NCI-H1048 (cell line): ENCODE measurements at regions not wholly inside any gene's neighbourhood (a gene's known extent, or its start where the extent isn't known, plus 50 kb on each side); places are given as distances from the start of the nearest gene placed in this dataset.
"Not testable (repeated sequence)": the region's sequence is repeated elsewhere in the genome, so short reads cannot be mapped to it uniquely, and the experiment has no call there.

Source experiments
- DNase-seq: peaks from one replicate; lab custom pipeline; 2025; lab: John Stamatoyannopoulos, UW

- DNase-seq, result no peak
Observed at GRCh38 chr5:52017567-52017966, 634.3 kb downstream of the ISL1 start.

- DNase-seq, result no peak
Observed at GRCh38 chr5:52024359-52024758, 641.1 kb downstream of the ISL1 start.

DNA sequence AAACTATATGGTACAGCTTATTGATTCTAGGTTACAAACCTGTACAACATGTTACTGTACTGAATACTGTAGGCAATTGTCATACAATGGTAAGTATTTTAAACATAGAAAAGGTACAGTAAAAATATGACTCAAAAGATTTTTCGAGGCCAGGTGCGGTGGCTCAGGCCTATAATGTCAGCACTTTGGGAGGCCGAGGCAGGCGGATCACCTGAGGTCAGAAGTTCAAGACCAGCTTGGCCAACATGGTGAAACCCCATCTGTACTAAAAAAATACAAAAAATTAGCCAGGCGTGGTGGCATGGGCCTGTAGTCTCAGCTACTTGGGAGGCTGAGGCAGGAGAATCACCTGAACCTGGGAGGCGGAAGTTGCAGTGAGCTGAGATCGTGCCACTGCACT lies 646.6 kb downstream of the ISL1 start:
- DNase-seq, result not testable (repeated sequence)

GRCh38 chr5:52041842-52042241 lies 658.6 kb downstream of the ISL1 start:
- DNase-seq, result no peak

- DNase-seq, result no peak
Observed at GRCh38 chr5:52043137-52043536, 659.9 kb downstream of the ISL1 start.

DNA sequence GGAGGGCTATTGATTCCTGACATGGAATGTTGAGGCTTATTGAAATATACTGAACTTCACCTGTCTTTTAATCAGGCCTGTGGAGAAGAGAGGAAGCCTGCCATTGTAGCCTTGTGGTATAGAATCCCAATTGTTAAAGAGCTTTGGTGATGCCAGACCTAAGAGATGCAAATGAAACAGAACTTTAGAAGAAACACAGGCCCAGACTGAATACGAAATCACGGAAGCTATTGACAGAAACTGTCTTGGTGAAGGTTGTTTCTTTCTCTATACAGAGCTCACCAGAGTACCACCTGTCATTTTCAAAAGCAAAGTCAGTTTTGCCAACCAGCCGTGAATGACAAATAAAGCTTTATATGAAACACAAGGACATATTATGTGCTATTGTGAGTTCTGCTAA lies 660.3 kb downstream of the ISL1 start:
- no peak for DNase-seq

- no peak for DNase-seq
Observed at GRCh38 chr5:52051759-52052158, 668.5 kb downstream of the ISL1 start.

DNA sequence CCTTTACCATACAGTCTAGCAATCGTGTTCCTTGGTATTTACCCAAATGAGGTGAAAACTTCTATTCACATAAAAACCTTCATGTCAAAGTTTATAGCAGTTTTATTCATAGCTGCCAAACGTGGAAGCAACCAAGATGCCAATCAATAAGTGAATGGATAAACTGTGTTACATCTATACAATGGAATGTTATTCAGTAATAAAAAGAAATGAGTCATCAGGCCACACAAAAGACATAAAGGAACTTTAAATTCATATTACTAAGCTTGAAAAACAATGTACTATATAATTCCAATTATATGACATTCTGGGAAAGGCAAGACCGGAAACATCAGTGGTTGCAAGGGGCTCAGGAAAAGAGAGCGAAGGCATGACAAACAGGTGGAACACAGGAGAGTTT lies 679.9 kb downstream of the ISL1 start:
- no peak for DNase-seq

- no peak for DNase-seq
Observed at GRCh38 chr5:52065182-52065581, 681.9 kb downstream of the ISL1 start.

DNA sequence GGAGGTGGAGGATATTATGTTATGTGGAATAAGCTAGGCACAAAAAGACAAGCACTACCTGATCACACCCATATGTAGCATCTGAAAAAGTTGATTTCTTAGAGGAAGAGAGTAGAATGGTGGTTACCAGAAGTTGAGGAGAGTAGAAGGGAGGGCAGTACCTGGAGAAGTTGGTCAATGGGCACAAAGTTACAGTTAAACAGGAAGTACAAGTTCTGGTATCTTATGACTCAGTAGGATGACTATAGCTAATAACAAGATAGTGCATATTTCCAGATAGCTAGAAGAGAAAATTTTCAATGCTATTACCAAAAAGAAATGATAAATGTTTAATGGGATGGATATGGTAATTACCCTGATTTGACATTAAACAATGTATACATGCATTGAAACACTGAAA lies 686.7 kb downstream of the ISL1 start:
- DNase-seq, result no peak

DNA sequence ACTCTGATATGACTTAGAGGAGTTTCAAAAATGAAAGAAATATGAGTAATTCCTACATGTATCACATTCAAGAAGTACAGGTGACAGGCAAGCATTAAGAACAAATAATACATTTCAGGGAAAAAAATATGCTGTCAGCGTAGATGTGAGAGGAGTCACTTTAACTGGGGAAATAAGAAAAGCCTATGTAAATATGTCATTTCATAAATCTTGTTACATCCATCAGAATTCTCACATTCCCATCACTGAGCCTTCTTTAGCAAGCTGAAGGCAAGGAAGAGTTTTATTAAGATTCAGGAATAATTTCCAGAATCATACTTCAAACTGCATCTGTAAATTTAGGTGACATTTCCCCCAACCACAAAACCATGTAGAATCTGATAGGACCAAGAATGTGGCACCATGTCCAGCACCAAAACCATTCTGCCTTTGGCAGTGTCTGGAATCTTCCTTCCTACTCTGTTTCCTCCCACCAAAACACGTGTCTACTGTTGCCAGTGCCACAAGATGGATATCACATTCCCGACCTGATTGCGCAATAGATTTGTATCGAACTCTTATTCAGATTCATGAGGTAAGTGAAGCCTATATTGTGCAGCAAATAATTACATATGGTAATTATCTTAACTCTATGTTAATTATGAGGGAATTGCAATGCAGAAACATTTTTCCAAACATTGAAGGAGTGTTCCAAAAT lies 690.9 kb downstream of the ISL1 start:
- DNase-seq, result no peak

DNA sequence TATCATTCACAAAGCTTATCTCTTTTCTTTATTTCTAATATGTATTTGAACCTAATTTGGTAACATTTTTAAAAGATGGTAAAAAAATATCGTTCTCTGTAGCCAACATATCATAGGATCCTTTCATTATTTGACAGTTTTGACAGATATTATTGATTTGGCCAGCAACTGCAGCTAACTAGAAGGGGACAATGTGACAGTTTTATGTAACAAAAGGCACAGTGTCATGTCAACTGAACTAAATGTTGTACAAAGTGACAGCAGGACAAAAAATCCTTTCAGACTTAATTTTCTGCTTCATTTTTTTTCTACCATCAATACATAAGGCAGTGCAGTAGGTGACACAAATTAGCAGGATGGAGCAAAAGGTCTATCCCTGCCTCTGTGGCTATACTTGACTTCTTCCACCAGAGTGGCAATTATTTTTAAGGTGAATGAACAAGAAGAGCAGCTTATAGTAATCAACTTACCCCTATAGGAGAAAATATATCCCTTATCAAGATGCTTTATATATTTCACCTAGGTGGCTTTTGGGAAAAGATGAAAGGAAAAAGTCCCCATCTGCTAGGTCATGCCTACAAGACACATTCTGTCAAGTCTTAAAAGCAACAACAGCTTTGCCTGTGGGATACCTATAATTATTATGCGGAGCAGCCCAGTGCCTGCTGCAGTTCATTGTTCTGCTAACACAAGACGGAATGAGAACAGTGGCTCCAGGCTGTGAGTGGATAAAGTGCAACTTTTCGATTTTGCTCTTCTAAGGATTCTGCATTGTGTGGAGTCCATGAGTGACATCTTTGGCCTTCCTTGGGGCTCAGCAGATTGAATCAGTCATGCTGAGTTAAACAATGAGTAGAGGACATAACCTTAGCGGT lies 694.9 kb downstream of the ISL1 start:
- no peak for DNase-seq

GRCh38 chr5:52102311-52102710 lies 685.4 kb upstream of the ITGA1 start:
- not testable (repeated sequence) for DNase-seq

GRCh38 chr5:52107210-52107905 lies 680.4 kb upstream of the ITGA1 start:
- no peak for DNase-seq

DNA sequence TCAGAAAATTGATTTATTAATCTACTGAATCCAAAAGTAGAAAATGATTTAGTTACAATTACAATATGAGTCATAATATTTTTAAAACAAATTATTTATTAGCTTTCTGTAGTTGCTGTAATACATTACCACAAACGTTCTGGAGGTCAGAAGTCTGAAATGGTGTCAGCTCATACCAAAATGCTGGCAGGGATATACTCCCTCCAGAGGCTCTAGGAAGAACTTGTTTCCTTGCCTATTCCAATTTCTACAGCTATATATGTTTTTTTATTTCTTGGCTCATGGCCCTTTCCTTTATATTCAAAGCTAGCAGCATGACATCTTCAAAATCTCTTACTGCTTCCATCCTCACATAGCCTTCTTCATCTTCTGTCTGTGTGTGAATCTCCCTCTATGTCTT lies 667.9 kb upstream of the ITGA1 start:
- no peak for DNase-seq

DNA sequence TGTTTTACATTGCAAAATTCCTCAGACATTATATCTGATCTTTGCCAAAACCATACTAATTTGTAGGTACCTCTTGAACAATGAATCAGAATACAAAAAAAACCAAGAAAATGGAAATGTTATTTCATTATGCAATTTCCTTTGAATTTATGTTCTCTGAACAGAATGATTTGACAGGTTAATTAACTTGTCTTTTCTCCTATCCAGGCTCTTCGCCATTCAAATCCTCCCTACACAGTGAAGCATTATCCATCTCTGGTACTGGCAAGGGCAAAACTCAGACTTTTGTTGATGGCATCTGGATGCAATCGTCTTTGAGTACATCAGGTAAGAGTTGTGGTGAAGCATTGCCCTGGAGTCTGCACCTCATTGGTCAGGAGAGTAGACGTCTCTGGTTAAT lies 655.7 kb upstream of the ITGA1 start:
- DNase-seq, result no peak

DNA sequence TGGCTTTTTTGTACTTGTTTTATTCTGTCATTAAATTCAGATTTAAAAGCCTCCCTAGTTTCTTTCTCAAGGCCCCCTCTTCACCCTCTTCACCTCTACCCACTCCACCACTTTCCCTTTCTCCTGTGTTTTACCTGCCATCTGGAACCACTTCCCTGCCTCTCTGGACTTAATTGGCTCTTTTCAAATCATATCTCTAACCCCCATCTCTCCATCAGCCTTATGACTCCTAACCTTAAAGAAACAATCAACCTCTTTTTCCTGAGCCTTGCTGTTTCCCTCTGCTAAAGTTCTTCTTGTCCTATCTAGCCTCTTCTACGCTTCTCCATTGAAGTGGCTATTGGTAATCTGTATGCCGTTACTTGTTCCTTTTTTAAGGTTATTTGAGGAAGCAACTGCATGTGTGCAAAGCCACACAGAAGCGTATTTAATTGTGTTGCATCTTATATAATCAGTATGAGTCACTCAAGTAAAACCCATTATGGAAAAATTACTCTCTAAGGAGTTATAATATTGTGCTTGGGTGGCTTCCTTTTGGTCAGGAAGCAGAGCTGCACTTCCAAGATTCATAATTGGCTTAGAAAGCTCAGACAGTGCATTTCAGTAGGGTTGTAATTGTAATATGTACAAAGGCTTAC lies 653.6 kb upstream of the ITGA1 start:
- no peak for DNase-seq

DNA sequence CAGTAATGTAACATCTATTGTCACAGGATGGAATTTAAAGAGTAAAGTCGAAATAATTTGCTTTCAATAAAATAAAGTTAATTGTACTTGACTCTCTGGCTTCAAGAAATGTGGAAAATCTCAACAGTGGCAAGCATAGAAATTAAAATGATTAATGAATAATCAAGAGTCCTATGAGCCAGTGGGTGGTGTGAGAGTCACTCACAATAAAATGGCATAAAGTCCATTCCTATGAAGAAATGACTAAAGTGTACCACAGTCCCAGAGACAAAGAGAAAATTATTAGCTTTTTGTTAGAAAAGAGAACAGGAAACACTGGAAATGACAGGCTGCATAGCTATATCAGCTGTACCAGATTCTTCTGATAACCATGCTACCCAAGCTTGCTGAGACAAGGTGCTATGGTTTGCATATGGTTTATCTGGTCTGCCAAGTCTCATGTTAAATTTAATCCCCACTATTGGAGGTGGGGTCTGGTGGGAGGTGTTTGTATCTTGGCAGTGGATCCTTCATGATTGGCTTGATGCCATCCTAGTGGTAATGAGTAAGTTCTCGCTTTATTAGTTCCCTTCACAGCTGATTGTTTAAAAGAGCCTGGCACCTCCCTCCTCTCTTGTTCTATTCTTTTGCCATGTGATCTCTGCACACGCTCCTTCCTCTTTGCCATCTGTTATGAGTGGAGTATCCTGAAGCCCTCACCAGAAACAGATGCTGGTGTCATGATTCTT lies 647.7 kb upstream of the ITGA1 start:
- DNase-seq, result peak; percentile 55

- no peak for DNase-seq
Observed at GRCh38 chr5:52148679-52149078, 639.0 kb upstream of the ITGA1 start.

DNA sequence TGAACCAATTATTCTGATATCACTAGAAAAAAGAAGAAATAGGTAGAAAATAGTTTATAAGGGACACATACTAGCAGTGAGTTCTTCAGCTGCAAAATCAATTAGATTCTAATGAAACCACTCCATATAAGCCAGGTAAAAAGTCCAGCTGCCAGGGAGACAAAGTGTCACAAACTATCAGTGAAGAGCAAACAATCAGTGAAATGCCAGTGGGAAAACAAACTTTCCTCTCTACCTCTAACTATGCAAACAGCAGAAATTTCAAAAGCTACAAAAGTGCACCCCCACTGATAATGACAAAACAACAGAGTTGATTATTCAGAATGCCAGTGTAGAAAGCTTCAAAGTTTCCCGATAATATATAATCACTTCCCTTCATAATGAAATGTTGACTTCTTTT lies 637.2 kb upstream of the ITGA1 start:
- no peak for DNase-seq

GRCh38 chr5:52156809-52157208 lies 630.9 kb upstream of the ITGA1 start:
- DNase-seq, result not testable (repeated sequence)

DNA sequence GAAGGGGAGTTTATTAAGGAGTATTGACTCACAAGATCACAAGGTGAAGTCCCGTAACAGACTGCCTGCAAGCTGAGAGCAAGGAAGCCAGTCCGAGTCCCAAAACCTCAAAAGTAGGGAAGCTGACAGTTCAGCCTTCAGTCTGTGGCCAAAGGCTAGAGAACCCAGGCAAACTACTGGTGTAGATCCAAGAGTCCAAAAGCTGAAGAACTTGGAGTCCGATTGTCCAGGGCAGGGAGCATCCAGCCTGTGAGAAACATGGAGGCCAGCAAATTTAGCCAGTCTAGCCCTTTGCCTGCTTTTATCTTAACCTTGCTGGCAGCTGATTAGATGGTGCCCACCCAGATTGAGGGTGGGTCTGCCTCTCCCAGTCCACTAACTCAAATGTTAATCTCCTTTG lies 621.9 kb upstream of the ITGA1 start:
- DNase-seq, result not testable (repeated sequence)
